DOHH2 (cell line): ENCODE measurements at regions not wholly inside any gene's neighbourhood (a gene's known extent, or its start where the extent isn't known, plus 50 kb on each side); places are given as distances from the start of the nearest gene placed in this dataset.

Experiments used
- H3F3A ChIP-seq: fragments of 200-600 bp; sonication (generic), shearing (Covaris generic); 2 replicates; pipeline ENCODE4 v1.6.0; 2016; ENCODE audit warnings: antibody characterized with exemption, mild to moderate bottlenecking; ENCODE audit not compliant: control insufficient read depth, insufficient read depth
- H3K27ac ChIP-seq: fragments of 200-600 bp; sonication (generic); 2 replicates; pipeline ENCODE4 v1.5.1; 2014; ENCODE audit warnings: low read depth, mild to moderate bottlenecking, low read length, moderate library complexity
- H3K27me3 ChIP-seq: fragments of 200-600 bp; sonication (generic); 2 replicates; pipeline ENCODE4 v1.6.1; 2014; ENCODE audit warnings: mild to moderate bottlenecking, low read length, mixed read lengths; ENCODE audit not compliant: control insufficient read depth
- H3K36me3 ChIP-seq: fragments of 200-600 bp; sonication (generic); 2 replicates; pipeline ENCODE4 v1.6.1; 2014; ENCODE audit warnings: mild to moderate bottlenecking, low read length, moderate library complexity, mixed read lengths; ENCODE audit not compliant: control insufficient read depth
- H3K4me1 ChIP-seq: fragments of 200-600 bp; sonication (generic); 2 replicates; pipeline ENCODE4 v1.6.1; 2014; ENCODE audit warnings: mild to moderate bottlenecking, low read length, mixed read lengths; ENCODE audit not compliant: control insufficient read depth
- H3K4me2 ChIP-seq: fragments of 200-600 bp; sonication (generic); 2 replicates; pipeline ENCODE4 v1.6.0; 2014; ENCODE audit warnings: mild to moderate bottlenecking, low read length, moderate library complexity
- H3K4me3 ChIP-seq: fragments of 200-600 bp; sonication (generic); 2 replicates; pipeline ENCODE4 v1.5.1; 2014; ENCODE audit warnings: mild to moderate bottlenecking, low read length, mixed read lengths
- H3K79me2 ChIP-seq: fragments of 200-600 bp; sonication (generic); 2 replicates; pipeline ENCODE4 v1.6.1; 2014; ENCODE audit warnings: mild to moderate bottlenecking, low read length, mixed read lengths; ENCODE audit not compliant: control insufficient read depth
- H3K9me2 ChIP-seq: fragments of 200-600 bp; sonication (generic); replicated peaks from 2 replicates; pipeline ENCODE4 v1.6.1; 2014; ENCODE audit warnings: mild to moderate bottlenecking, low read length, mixed read lengths; ENCODE audit not compliant: control insufficient read depth
- H3K9me3 ChIP-seq: fragments of 200-600 bp; sonication (generic); 2 replicates; pipeline ENCODE4 v1.6.1; 2014; ENCODE audit warnings: antibody characterized with exemption, low read length, mixed read lengths; ENCODE audit not compliant: control insufficient read depth, insufficient read depth
- H4K20me1 ChIP-seq: fragments of 200-600 bp; sonication (generic); 2 replicates; pipeline ENCODE4 v1.6.0; 2014; ENCODE audit warnings: low read depth, mild to moderate bottlenecking, antibody characterized with exemption, low read length, moderate library complexity; ENCODE audit not compliant: control insufficient read depth, insufficient read depth
- CTCF ChIP-seq: fragments of 200-600 bp; sonication (generic); IDR thresholded peaks from one replicate; pipeline ENCODE4 v1.5.1; 2014; ENCODE audit warnings: antibody characterized with exemption, mild to moderate bottlenecking, low read depth, low read length; ENCODE audit not compliant: poor library complexity, severe bottlenecking
- EZH2phosphoT487 ChIP-seq: fragments of 200-600 bp; sonication (generic); IDR thresholded peaks from 2 replicates; pipeline ENCODE4 v1.6.1; 2017; ENCODE audit warnings: borderline replicate concordance, mild to moderate bottlenecking, antibody characterized with exemption, low read length, moderate library complexity, mixed read lengths

DNA sequence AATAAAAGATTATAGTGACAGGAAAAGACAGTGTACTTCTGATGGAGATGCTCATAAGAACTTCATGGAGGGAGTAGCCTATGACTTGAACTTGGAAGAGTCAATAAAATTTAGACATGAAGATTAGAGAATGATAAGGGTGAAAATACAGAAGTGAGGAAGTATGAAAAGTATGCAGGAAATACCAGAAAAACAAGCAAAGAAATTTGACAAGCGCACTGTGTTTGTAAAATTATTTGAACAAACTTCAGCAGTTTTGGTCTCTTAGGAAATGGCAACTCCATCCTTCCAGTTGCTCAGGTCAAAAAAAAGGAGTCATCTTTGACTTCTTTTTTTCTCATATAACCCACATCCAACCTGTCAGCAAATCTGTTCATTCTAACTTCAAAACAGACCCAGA, 864.0 kb upstream of the ZEB2 start:
- Histone ChIP-seq H3K9me2 (no peaks in the 10 kb centered on the region), H3K79me2 (no peaks in the 10 kb centered on the region), H3K36me3 (no peaks in the 10 kb centered on the region), H3K4me3 (no peak overlapping the region), H3K9me3 (peaks cover 11% of the 10 kb centered on the region; the same call in 1 of the 2 replicates), H3F3A (no peaks in the 10 kb centered on the region), H3K4me2 (no peak overlapping the region), H4K20me1 (no peaks in the 10 kb centered on the region), H3K27me3 (no peaks in the 10 kb centered on the region), H3K27ac (no peak overlapping the region), H3K4me1 (no peaks in the 10 kb centered on the region)
- TF ChIP-seq EZH2phosphoT487 = no peak
- no peak for TF ChIP-seq CTCF

- Histone ChIP-seq H3K27me3 (no peaks in the 10 kb centered on the region), H3K4me3 (no peak overlapping the region), H3K79me2 (no peaks in the 10 kb centered on the region), H3F3A (no peaks in the 10 kb centered on the region), H3K4me2 (no peak overlapping the region), H4K20me1 (no peaks in the 10 kb centered on the region), H3K27ac (no peak overlapping the region), H3K9me3 (peaks cover 9% of the 10 kb centered on the region; the same call in 1 of the 2 replicates), H3K36me3 (no peaks in the 10 kb centered on the region), H3K9me2 (no peaks in the 10 kb centered on the region), H3K4me1 (peaks cover 6% of the 10 kb centered on the region)
- TF ChIP-seq CTCF (no peak), EZH2phosphoT487 (no peak)
Measured at GRCh38 chr2:145380436-145381017, 860.6 kb upstream of the ZEB2 start.

DNA sequence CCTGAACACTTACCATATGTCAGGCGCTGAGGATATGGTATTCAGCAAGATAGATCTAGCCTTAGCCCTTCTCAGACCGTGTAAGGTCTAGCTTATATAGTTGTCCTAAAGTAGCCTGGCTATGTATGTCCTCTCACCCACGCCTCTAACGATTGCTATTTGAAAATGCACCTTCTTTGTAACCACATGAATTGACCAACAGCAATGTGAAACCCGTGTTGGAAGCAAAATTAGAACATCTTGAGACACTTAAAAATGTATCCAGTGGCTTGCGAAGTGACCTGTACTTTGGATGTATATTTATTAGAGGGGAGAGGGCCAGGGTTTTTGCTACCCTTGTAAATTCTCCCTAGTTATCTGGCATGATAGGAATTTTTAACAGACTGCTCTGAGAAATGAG, 860.0 kb upstream of the ZEB2 start:
- Histone ChIP-seq H3K36me3 (no peaks in the 10 kb centered on the region), H3K4me1 (peaks cover 6% of the 10 kb centered on the region), H3F3A (no peaks in the 10 kb centered on the region), H3K9me3 (peaks cover 9% of the 10 kb centered on the region; the same call in 1 of the 2 replicates), H3K27me3 (no peaks in the 10 kb centered on the region), H3K4me2 (no peak overlapping the region), H3K79me2 (no peaks in the 10 kb centered on the region), H4K20me1 (no peaks in the 10 kb centered on the region), H3K9me2 (no peaks in the 10 kb centered on the region), H3K4me3 (no peak overlapping the region), H3K27ac (no peak overlapping the region)
- no peak for TF ChIP-seq CTCF
